Astrocyte of the spinal cord (primary cell): ENCODE measurements at regions not wholly inside any gene's neighbourhood (a gene's known extent, or its start where the extent isn't known, plus 50 kb on each side); places are given as distances from the start of the nearest gene placed in this dataset.
"Not testable (repeated sequence)": the region's sequence is repeated elsewhere in the genome, so short reads cannot be mapped to it uniquely, and the experiment has no call there.

Experiments used
- DNase-seq: peaks from one replicate; pipeline ENCODE4 v3.0.0; 2011; ENCODE audit warnings: low read depth, low spot score
- H3K4me3 ChIP-seq: 2 replicates; pipeline ENCODE4 v1.5.1; 2011; ENCODE audit warnings: low read depth, mild to moderate bottlenecking, low read length, moderate library complexity
- CTCF ChIP-seq: IDR thresholded peaks from 2 replicates; pipeline ENCODE4 v1.5.1; 2012; ENCODE audit warnings: low read depth, mild to moderate bottlenecking, low read length, inconsistent platforms
- in situ Hi-C: cut with HindIII; loops from 2 replicates; pipeline ENCODE4 v1.10.0; 2017; ENCODE audit warnings: low sequenced_read_pairs

GRCh38 chr2:193112986-193113385 lies 918.3 kb upstream of the TMEFF2 start:
- in situ Hi-C loops: no loop called here
- no peak for TF ChIP-seq CTCF
- no peak for DNase-seq
- no peak overlapping the region for H3K4me3 ChIP-seq

- DNase-seq: peak; percentile 39
- TF ChIP-seq CTCF: no peak
- no peak overlapping the region for H3K4me3 ChIP-seq
- in situ Hi-C loops: no loop called here
Observed at GRCh38 chr2:193103064-193103463, 908.3 kb upstream of the TMEFF2 start.

- H3K4me3 ChIP-seq: no peak overlapping the region
- no peak for DNase-seq
- in situ Hi-C loops: no loop called here
- no peak for TF ChIP-seq CTCF
Observed at GRCh38 chr2:193101591-193101990, 906.9 kb upstream of the TMEFF2 start.

- peak; percentile 4 for DNase-seq
- in situ Hi-C loops: no loop called here
- no peak overlapping the region for H3K4me3 ChIP-seq
- no peak for TF ChIP-seq CTCF
Observed at GRCh38 chr2:193088026-193088425, 893.3 kb upstream of the TMEFF2 start.

GRCh38 chr2:193076995-193077394 lies 882.3 kb upstream of the TMEFF2 start:
- in situ Hi-C loops: no loop called here
- H3K4me3 ChIP-seq: no peak overlapping the region
- no peak for DNase-seq
- TF ChIP-seq CTCF: no peak

- no peak overlapping the region for H3K4me3 ChIP-seq
- no peak for DNase-seq
- in situ Hi-C loops: no loop called here
- no peak for TF ChIP-seq CTCF
Observed at GRCh38 chr2:193074933-193075332, 880.2 kb upstream of the TMEFF2 start.

GRCh38 chr2:193072647-193073046 lies 877.9 kb upstream of the TMEFF2 start:
- no peak for TF ChIP-seq CTCF
- no peak for DNase-seq
- no peak overlapping the region for H3K4me3 ChIP-seq
- in situ Hi-C loops: no loop called here

GRCh38 chr2:193025556-193025955 lies 830.8 kb upstream of the TMEFF2 start:
- DNase-seq, H3K4me3 ChIP-seq, in situ Hi-C loops: not testable (repeated sequence)
